ENCODE measurements at regions not wholly inside any gene's neighbourhood (a gene's known extent, or its start where the extent isn't known, plus 50 kb on each side); places are given as distances from the start of the nearest gene placed in this dataset.

GRCh38 chr10:42933448-42934340 is 143.2 kb upstream of the RET start:
- peak; percentile 29 for DNase-seq

- DNase-seq, result no peak
Observed at GRCh38 chr10:42934351-42934811, 142.5 kb upstream of the RET start.

- DNase-seq, result no peak
Observed at GRCh38 chr10:42934842-42935241, 142.0 kb upstream of the RET start.

- no peak for DNase-seq
Observed at GRCh38 chr10:42935466-42935865, 141.4 kb upstream of the RET start.

- no peak for DNase-seq
Observed at GRCh38 chr10:42936580-42936979, 140.3 kb upstream of the RET start.

GRCh38 chr10:42937048-42937447 is 139.8 kb upstream of the RET start:
- DNase-seq, result no peak

GRCh38 chr10:42937649-42938180 is 139.2 kb upstream of the RET start:
- DNase-seq, result no peak

GRCh38 chr10:42938351-42938750 is 138.5 kb upstream of the RET start:
- no peak for DNase-seq

GRCh38 chr10:42939237-42939636 is 137.6 kb upstream of the RET start:
- DNase-seq, result no peak

GRCh38 chr10:42939685-42940366 is 137.0 kb upstream of the RET start:
- DNase-seq, result no peak

- DNase-seq, result no peak
Observed at GRCh38 chr10:42940487-42941294, 136.2 kb upstream of the RET start.

- no peak for DNase-seq
Observed at GRCh38 chr10:42941295-42941644, 135.6 kb upstream of the RET start.

GRCh38 chr10:42941790-42942189 is 135.1 kb upstream of the RET start:
- DNase-seq, result no peak

GRCh38 chr10:42942279-42942950 is 134.5 kb upstream of the RET start:
- no peak for DNase-seq

GRCh38 chr10:42943025-42943818 is 133.6 kb upstream of the RET start:
- DNase-seq, result no peak

- no peak for DNase-seq
Observed at GRCh38 chr10:42948040-42948439, 128.8 kb upstream of the RET start.

- DNase-seq, result no peak
Observed at GRCh38 chr10:42949287-42949686, 127.6 kb upstream of the RET start.

- no peak for DNase-seq
Observed at GRCh38 chr10:42950606-42951485, 126.0 kb upstream of the RET start.

- no peak for DNase-seq
Observed at GRCh38 chr10:42951486-42952251, 125.2 kb upstream of the RET start.

- no peak for DNase-seq
Observed at GRCh38 chr10:42952349-42952748, 124.5 kb upstream of the RET start.
